ENCODE measurements at regions not wholly inside any gene's neighbourhood (a gene's known extent, or its start where the extent isn't known, plus 50 kb on each side); places are given as distances from the start of the nearest gene placed in this dataset.

- intact Hi-C loops (cut with micrococcal nuclease), result loop anchor here (2.0 kb wide), 1 partner anchor 14 kb away; no protein-coding TSS in a partner anchor
- POLR2A ChIA-PET, result interaction anchor here (0.7 kb wide), 1 partner anchor 9 kb away, joined by 9 read pairs; no protein-coding TSS in a partner anchor
- Histone ChIP-seq H2AFZ (ENCODE audit: low read depth, low read length) (peak overlapping the region; percentile 34), H3K9me3 (replicated peaks; ENCODE audit: control insufficient read depth, insufficient read depth, low read length) (no peaks in the 10 kb centered on the region), H3K9me1 (replicated peaks; ENCODE audit: control insufficient read depth, extremely low read depth, insufficient read depth, low read length) (no peaks in the 10 kb centered on the region), H3K27me3 (ENCODE audit: control insufficient read depth in 2 of 2, insufficient read depth in 2 of 2, low read length in 2 of 2) (no peaks in the 10 kb centered on the region), H3K36me3 (ENCODE audit: control insufficient read depth in 2 of 2, extremely low read depth in 1 of 2, insufficient read depth in 2 of 2, low read length in 2 of 2) (no peaks in the 10 kb centered on the region), H3K4me3 (replicated peaks in 1 of 3; ENCODE audit: insufficient read depth in 1 of 3, low read depth in 1 of 3, low read length in 3 of 3) (no peak overlapping the region), H3K4me2 (ENCODE audit: insufficient read depth, low read length) (peak overlapping the region; percentile 46), H3K27ac (ENCODE audit: insufficient read depth, low read depth, low read length) (peak overlapping the region; percentile 44), H3K79me2 (ENCODE audit: control insufficient read depth, insufficient read depth, low read length) (no peaks in the 10 kb centered on the region), H3K4me1 (ENCODE audit: control insufficient read depth, extremely low read depth, insufficient read depth, low read length) (peaks cover 39% of the 10 kb centered on the region), H4K20me1 (replicated peaks; ENCODE audit: control insufficient read depth, extremely low read depth, insufficient read depth, low read length) (no peaks in the 10 kb centered on the region), H3K9ac (replicated peaks; ENCODE audit: extremely low read depth, insufficient read depth, low read length) (no peak overlapping the region)
- DNase-seq (ENCODE audit: low read depth, low spot score) (peak; percentile 42), FAIRE-seq (peak; percentile 79)
- no TSS peak for BruUV-seq (replicated peaks)
- TF ChIP-seq FOS (IDR thresholded peaks at IDR 0.05; ENCODE audit: borderline replicate concordance, insufficient read depth, low read length), result peak; percentile 76
- peak; percentile 71 for TF ChIP-seq GATA2 (IDR thresholded peaks at IDR 0.05; ENCODE audit: insufficient read depth, insufficient read length, low read depth, low read length)
- TF ChIP-seq POLR2AphosphoS5 (IDR thresholded peaks at IDR 0.05; ENCODE audit: insufficient read depth, low read depth, low read length), result peak; percentile 20
- no peak for TF ChIP-seq CTCF (IDR thresholded peaks at IDR 0.05; ENCODE audit: extremely low read depth in 1 of 2, insufficient read depth in 1 of 2, low read depth in 1 of 2, low read length in 2 of 2)
- TF ChIP-seq MYC (IDR thresholded peaks at IDR 0.05; ENCODE audit: low read depth, low read length), result no peak
- dilution Hi-C loops (cut with MboI; ENCODE audit: extremely low pct_ligation_motif_present, low sequenced_read_pairs), result no loop called here
- CTCF ChIA-PET, result interaction anchor here (1.6 kb wide), 1 partner anchor 8 kb away, joined by 4 read pairs; no protein-coding TSS in a partner anchor
Measured at GRCh38 chr4:144594471-144594986, 51.4 kb upstream of the HHIP start.

All from endothelial cell of umbilical vein (primary cell).